NCI-H2107 treated with DMSO at 0.1 percent for 48 hours (cell line): ENCODE measurements at regions not wholly inside any gene's neighbourhood (a gene's known extent, or its start where the extent isn't known, plus 50 kb on each side); places are given as distances from the start of the nearest gene placed in this dataset.

ENCODE experiments used
- DNase-seq: peaks from one replicate; lab custom pipeline; 2025; ENCODE audit not compliant: unreplicated experiment; lab: John Stamatoyannopoulos, UW

GRCh38 chrX:15191830-15192229, 78.1 kb downstream of the ASB9 start:
- DNase-seq: no peak

- no peak for DNase-seq
Observed at GRCh38 chrX:15188039-15188438, 81.8 kb downstream of the ASB9 start.

- no peak for DNase-seq
Observed at GRCh38 chrX:15177316-15177715, 92.6 kb downstream of the ASB9 start.

- no peak for DNase-seq
Observed at GRCh38 chrX:15173411-15173810, 96.5 kb downstream of the ASB9 start.

GRCh38 chrX:15170927-15171326, 99.0 kb downstream of the ASB9 start:
- no peak for DNase-seq

GRCh38 chrX:15167826-15168225, 102.1 kb downstream of the ASB9 start:
- no peak for DNase-seq

GRCh38 chrX:15165832-15166231, 104.1 kb downstream of the ASB9 start:
- DNase-seq: no peak

GRCh38 chrX:15163131-15163530, 106.8 kb downstream of the ASB9 start:
- no peak for DNase-seq

GRCh38 chrX:15160558-15161095, 109.3 kb downstream of the ASB9 start:
- no peak for DNase-seq

- DNase-seq: no peak
Observed at GRCh38 chrX:15158736-15159406, 111.0 kb downstream of the ASB9 start.

- DNase-seq: no peak
Observed at GRCh38 chrX:15158350-15158735, 111.5 kb downstream of the ASB9 start.

- DNase-seq: no peak
Observed at GRCh38 chrX:15157624-15158023, 112.3 kb downstream of the ASB9 start.

- no peak for DNase-seq
Observed at GRCh38 chrX:15151267-15152186, 118.4 kb downstream of the ASB9 start.

- DNase-seq: no peak
Observed at GRCh38 chrX:15150586-15150985, 119.3 kb downstream of the ASB9 start.

GRCh38 chrX:15146515-15146914, 123.4 kb downstream of the ASB9 start:
- no peak for DNase-seq

- no peak for DNase-seq
Observed at GRCh38 chrX:15143825-15144121, 126.1 kb downstream of the ASB9 start.

- peak; percentile 36 for DNase-seq
Observed at GRCh38 chrX:15143050-15143824, 126.6 kb downstream of the ASB9 start.

- no peak for DNase-seq
Observed at GRCh38 chrX:15142084-15142715, 127.7 kb downstream of the ASB9 start.

- DNase-seq: no peak
Observed at GRCh38 chrX:15136795-15137194, 133.1 kb downstream of the ASB9 start.

- DNase-seq: no peak
Observed at GRCh38 chrX:15129412-15129811, 140.5 kb downstream of the ASB9 start.

- DNase-seq: no peak
Observed at GRCh38 chrX:15128861-15129260, 141.0 kb downstream of the ASB9 start.
